GM21529 (cell line): ENCODE measurements at regions not wholly inside any gene's neighbourhood (a gene's known extent, or its start where the extent isn't known, plus 50 kb on each side); places are given as distances from the start of the nearest gene placed in this dataset.

ENCODE experiments used
- ATAC-seq: cut with Tn5 transposase; IDR thresholded peaks from one replicate; pipeline ENCODE4 v1.9.1; 2021; ENCODE audit not compliant: unreplicated experiment

DNA sequence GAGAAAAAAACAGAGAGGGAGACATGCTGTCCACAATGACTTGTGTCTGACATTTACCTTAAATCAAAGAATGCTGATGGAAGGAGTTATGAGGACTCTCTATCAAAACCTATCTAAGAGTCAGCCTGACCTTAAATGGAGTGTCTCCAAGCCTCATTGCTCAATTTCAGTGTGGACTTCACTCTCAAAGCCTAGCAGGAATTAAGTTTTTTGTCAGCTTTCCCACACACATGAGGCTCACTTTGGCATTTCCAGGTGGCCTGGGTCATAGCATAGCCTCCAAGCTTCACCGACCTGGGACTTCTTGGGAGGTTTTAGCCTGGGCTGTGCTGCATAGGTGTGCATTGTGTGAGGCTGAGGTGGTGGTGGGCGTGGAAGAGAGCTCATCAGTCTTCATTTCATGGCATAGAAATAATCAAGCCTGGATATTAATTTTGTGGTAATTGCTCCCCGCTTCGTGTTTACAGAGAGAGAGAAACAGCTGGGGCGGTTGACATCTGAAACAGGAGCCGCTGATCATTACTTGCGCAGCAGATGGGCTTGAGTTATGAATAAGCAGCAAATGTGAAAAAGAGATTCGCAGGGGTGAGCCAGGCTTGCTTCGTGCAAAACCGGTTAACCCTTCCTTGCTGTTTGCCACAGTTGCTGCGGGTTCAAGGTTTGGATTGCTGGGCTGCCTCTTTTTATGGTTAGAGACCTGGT, 647.8 kb downstream of the INHBA start:
- no peak for ATAC-seq

DNA sequence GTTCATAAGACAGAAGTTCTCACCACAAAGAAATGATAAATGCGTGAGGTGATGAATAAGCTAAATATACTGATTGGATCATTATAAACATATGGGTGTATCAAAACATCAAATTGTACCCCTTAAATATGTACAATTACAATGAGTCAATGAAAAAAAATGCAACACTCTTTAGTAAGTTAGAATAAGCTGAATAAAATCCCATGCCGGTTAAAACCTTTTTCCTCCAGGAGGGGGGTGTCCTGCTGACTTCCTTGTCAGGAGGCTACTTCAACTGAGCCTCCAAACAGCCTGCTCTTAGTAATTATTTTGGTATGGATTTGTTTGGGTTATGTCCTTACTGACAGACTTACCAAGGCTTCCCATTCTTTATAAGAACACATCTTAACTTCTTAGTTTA, 649.1 kb downstream of the INHBA start:
- no peak for ATAC-seq

DNA sequence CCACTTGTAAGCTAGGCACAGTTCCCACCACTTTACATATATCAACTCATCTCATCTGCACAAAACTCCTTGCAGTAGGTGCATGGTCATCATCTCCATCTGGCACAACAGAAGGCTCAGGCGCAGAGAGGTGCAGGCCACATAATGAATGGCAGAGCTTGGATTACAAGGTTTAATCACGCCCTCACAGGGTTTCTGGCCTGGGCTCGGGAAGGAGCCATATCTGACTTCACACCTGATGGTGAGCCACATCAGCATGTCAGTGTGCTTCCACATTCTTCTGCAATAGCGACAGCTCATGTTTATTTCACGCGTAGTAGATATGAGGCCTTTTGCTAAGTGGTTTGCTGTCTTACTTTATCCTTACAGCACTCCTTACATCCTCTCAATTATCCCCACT, 650.2 kb downstream of the INHBA start:
- no peak for ATAC-seq

DNA sequence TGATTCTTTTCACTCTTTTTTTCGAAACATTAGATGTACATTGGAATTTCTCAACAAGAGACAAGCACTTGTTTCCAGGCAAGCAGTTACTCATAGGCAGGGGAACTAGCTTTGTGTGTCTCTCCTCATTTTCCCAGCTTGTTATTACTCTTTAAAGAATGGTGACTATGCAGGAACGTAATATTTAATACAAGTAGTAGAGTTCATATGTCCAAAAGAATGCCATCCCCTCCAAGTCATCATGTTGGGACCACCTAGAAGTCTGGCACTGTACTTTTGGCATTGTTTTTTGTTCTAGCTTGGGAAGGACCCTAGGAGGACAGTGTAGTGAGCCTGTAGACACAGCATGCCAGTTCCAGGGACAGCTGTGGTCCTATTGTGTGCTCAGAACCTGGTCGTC, 650.7 kb downstream of the INHBA start:
- no peak for ATAC-seq

DNA sequence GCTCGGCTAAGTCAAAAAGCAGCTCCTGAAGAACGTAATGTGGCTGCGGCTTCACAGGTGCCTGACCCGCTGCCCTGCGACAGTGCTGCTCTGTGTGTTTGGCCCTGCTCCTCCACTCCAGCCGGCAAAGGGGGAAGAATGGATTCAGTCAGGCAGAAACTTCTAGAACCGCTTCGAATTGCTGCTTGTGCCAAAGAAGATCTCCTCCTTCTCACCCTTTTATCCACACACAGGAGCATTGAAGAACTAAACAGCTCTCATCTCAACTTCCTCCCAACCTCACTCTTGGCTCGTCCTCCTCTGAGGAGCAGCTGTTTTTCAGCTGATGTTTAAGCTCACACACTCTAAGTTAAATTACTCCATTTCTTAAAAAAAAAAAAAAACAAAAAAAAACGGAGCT, 651.4 kb downstream of the INHBA start:
- no peak for ATAC-seq

DNA sequence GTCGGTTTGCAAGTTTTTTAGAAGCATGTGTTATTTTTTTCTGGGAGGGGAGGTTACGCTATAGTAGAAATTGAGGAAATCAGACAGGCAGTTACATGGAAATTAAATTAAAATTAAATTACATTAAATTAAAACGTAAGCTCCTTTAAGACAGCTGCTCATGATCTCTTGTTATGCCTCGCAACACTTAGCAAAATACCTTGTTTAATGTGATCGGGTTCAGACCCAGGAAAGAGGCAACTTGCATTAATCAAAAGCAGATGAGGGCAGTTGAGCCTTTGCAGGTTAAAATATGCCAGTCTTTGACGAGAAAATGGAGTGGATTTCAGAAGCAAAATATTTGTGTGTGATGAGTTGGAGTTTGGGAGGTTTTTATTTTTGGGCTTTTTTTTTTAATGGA, 651.8 kb downstream of the INHBA start:
- ATAC-seq: no peak

DNA sequence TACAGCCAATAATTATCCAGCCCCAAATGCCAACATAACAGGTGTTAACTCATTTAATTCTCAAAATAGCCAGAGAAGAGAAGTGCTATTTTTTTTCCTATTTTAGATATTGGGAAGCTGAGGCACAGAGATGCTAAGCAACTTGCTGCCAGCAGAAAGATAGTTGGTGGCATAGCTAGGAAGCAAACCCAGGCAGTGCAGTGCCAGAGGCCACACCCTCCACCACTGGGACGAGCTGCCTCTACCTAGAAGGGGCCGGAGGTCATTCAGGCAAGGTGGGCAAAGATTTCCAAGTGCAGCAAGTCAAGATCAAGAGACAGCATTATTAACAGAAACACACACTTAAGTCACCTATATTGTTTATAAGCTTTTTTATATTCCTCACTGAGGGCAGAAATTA, 654.1 kb downstream of the INHBA start:
- no peak for ATAC-seq

- no peak for ATAC-seq
These were observed 655.1 kb downstream of the INHBA start for GRCh38 chr7:41047789-41048191.

GRCh38 chr7:41047211-41047610, 655.7 kb downstream of the INHBA start:
- no peak for ATAC-seq

DNA sequence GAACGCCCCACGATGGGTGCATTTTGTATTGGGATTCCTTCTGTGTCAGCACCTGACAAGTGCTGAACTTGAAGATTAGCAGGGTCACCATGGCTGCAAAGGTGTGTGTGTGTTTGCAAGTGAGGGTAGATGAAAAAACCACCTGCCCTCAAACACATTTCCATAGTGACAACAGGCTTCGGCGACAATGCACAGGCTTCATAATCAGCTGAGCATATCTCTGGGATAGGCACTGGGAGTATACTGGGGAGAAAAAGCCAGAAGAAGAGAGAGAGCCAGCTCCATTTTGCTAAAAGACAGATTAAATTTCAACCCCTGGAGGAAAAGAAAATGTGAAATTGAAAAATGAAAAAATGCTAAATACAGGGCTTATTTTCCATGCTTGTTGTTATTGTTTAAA, 656.1 kb downstream of the INHBA start:
- ATAC-seq: no peak

GRCh38 chr7:41046221-41046761, 656.6 kb downstream of the INHBA start:
- ATAC-seq: no peak

GRCh38 chr7:41045556-41046123, 657.2 kb downstream of the INHBA start:
- no peak for ATAC-seq

GRCh38 chr7:41039981-41040380, 662.9 kb downstream of the INHBA start:
- no peak for ATAC-seq

- ATAC-seq: no peak
These were observed 663.4 kb downstream of the INHBA start for GRCh38 chr7:41039386-41039953.

- no peak for ATAC-seq
These were observed 664.7 kb downstream of the INHBA start for GRCh38 chr7:41038211-41038610.

GRCh38 chr7:41037691-41038090, 665.2 kb downstream of the INHBA start:
- ATAC-seq: no peak

DNA sequence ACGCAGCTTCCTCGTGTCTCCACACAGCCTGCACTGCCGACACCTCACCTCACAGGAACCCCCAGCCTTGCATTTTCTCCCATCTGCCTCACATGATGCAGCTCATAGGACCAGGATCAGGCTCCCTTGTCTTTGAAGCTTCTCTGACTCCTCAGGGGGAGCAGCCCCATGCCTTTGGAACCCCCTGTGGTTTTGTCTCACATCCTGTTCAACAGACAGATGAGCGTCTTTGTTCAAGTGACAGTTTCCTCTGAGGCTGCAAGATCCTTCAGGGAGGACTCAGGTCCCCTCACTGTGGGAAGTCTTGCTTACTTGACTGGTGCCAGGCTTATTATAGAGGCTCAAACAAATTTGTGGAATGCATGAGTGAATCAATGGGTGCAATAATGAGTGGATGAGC, 667.1 kb downstream of the INHBA start:
- ATAC-seq: no peak

- no peak for ATAC-seq
These were observed 669.4 kb downstream of the INHBA start for GRCh38 chr7:41033500-41033899.

- ATAC-seq: no peak
These were observed 672.2 kb downstream of the INHBA start for GRCh38 chr7:41030673-41031072.

DNA sequence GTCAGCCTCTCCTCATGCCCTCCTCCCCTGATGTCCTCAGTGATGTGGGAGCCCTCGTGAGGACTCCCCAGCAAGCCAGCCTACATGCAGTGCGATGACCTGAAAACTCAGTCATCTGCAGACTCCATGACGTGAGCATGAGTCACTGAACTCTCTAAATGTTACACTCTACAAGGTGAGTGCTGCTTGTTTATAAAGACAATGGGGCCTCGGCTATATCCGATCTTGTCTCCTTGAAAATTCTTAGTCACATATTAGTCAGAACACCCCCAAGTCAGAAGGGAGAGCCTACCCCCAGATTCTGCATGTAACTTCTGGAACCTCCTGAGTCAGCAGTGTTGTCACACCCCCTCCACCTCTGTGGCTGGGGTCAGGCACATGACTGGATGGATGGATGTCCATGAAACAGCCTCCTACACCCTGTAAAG, 673.8 kb downstream of the INHBA start:
- no peak for ATAC-seq

DNA sequence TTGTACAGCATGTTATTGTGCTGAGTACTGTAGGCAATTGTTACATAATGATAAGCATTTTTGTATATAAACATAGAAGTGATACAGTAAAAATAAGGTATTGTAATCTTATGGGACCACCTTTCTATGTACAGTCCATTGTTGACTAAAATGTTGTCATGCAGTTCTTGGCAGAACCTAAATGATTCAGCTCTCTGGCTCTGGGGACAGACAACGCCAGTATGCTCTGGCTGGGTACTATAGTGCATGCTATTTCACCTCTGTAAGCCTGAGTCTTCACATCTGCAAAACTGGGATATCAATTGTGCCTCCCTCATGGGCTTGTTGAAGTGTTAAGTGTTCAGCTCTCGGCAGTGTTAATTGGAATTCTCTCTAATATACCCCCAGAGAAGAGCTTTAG, 674.3 kb downstream of the INHBA start:
- ATAC-seq: no peak

- ATAC-seq: no peak
These were observed 675.3 kb downstream of the INHBA start for GRCh38 chr7:41027428-41028115.
